ENCODE measurements at regions not wholly inside any gene's neighbourhood (a gene's known extent, or its start where the extent isn't known, plus 50 kb on each side); places are given as distances from the start of the nearest gene placed in this dataset.
"Not testable (repeated sequence)": the region's sequence is repeated elsewhere in the genome, so short reads cannot be mapped to it uniquely, and the experiment has no call there.

DNA sequence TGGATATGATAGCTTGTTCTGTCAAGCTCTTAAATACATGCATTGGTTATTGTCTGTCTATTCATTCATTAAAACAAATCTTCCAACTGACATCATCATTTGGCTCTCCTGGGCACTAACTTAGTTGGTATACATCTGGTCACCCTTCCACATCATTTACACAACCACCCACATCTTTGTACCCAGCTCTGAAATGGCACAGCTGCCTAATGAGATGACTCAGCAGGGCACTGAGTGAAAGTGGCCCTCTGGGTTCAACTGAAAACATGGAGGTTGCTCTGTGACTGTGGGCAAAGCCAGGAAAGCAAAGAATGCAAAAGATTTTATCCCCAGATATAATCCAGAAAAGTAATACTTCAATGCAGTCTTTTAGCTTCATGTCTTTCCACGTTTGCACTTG lies 234.0 kb upstream of the MAP2 start:
- DNase-seq = no peak

DNA sequence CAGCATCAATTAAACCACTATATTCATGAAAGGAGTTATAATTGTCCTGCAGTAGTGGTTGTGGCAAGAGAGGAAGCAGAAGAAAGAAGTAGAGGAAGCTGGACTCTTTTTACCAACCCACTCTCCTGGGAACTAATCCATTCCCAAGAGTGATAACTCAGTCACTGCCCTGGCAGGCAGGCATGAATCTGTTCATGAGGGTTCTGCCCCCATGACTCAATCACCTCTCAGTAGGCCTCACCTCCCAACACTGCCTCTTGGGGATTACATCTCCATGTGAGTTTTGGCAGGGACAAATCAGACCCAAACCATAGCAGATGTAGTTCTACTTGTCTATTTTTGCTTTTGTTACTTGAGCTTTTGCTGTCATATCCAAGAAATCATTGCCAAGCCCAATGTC lies 232.7 kb upstream of the MAP2 start:
- no peak for DNase-seq

DNA sequence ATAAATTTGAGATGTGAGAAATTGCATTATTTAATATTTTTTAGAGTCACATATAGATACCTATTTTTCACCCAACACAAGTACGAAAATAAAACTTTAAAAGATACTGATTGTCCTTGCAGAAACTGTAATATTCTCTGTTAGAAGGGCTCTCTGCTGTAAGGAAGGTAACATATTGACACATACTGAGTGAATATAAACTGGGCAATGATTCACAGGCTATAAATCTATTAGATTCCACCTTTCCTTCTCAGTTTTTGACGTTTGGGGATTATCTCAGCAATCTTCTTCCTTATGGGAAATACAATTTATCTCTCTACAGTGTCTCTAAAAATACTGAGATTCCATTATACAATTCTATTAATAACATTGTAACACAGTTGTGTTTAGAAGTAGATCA lies 229.1 kb upstream of the MAP2 start:
- no peak for DNase-seq

DNA sequence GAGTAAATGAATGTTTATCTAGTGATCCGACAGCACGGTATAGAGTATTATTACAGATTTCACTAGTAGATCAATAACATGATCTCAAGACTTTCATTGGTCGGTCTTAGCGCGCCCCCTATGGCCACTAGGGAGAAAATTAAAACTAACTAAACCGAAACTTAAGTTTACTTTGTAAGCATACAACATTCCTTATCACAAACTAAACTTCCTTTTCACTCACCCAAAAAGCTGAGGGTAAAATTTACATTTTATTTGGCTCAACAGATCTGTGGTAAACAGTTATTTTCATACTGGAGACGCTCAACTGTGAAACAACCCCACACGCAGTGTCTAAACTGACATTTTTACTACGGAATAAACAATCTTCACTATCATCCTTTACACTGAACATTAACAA lies 215.6 kb upstream of the MAP2 start:
- no peak for DNase-seq

DNA sequence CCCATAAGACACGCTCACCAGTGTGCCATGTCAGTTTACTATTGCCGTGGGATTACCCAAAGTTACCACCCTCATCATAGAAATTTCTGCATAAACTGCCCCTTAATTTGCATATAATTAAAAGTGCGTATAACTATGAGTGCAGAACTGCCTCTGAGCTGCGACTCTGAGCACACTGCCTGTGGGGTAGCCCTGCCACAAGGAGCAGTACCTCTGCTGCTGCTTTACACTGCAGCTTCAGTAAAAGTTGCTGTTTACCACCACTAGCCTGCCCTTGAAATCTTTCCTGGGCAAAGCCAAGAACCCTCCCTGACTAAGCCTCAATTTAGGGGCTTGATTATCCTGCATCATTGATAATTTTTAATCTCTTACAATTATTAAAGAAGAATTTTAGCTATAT lies 213.9 kb upstream of the MAP2 start:
- no peak for DNase-seq

DNA sequence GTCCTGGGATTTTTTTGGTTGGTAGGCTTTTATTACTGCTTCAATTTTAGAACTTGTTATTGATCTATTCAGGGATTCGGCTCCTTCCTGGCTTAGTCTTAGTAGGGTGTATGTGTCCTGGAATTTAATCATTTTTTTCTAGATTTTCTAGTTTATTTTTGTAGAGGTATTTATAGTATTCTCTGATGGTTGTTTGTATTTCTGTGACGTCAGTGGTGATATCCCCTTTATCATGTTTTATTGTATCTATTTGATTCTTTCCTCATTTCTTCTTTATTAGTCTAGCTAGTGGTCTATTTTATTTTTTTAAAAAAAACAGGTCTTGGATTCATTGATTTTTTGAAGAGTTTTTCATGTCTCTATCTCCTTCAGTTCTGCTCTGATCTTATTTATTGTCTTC lies 193.3 kb upstream of the MAP2 start:
- DNase-seq = no peak

DNA sequence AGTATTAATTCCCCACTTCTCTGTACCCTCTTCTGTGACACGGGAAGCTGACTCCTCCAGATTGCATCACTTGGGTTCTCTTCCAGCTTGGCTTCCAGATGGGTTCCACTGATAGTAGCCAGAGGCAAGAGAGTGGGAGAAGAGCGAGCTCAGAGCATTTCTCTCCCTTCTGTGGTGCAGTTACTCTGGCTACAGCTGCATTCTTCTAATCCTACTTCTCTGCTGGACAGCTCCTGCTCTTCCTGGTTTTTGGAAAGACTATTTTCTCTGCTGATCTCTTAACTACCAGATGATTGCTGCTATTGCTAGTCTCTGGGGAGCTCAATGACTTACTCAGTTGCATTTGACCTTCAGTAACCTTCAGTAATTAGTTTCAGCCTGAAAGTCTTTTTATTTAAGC lies 187.5 kb upstream of the MAP2 start:
- DNase-seq = no peak

DNA sequence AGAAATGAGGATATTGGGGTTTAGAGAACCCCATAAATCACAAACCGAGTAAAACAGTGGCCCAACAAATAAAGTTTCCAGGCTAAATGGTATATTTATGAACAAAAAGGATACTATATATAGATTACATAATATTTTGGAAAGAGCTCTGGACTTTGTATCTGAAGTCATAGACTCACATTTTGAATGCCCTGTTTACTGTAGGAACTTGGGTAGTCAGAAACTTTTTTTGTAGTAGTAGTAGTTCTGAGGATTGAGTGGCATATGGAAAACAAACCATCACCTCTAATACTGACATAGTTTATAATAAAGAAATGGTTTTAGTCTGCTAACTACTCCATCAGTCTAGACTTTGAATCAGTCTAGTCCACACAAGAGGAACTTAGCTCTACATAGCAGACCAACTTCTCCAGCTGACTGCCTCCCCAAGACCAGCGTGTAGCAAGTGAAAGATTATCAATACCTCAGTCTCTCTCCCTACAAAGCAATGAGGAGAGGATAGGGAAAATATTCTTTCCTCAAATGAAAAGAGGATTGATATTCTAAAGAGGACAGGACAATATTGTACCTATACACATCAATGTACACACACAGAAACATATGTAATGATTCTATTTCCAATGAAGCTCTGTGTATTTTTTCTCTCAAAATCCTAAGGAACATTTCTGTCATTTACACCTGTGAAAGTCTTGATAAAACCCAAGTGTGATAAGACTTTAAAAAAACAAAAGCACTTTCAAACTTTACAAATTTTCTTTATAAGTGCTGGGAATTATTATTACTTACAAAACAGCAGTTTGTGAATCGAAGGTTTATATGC lies 184.9 kb upstream of the MAP2 start:
- DNase-seq = no peak

DNA sequence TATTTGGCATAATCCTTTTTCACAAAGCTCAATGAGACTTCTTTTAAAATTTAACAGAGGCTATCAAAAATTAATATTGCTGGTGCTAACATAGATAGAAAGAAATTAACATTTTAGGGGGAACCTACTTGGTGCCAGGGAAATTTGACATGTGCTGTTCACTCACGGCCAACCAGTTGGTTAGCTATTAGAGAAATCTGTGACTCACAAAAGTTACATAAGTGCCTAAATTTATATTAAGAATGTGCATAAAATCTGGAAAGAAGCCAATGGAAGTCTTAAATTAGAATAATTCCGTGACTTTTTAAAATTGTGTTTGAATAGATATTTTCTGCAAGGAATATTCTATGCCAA lies 184.3 kb upstream of the MAP2 start:
- no peak for DNase-seq

DNA sequence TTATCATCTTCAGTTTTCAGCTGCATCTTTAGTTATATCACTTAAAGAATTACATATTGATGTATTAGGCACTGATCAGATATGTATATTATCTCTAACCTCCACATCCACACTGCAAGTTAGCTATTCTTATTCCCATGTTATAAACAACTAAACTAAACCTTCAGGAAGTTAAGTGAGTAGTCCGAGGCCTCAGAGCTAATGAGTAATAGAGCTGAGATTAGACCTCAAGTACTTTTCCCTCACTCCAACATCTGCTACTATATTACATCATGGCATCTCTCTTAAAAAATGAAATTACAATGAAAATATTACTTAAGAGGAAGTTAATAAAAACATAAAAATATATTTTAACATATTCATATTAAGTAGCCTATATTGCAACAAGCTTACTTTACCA lies 183.6 kb upstream of the MAP2 start:
- no peak for DNase-seq

DNA sequence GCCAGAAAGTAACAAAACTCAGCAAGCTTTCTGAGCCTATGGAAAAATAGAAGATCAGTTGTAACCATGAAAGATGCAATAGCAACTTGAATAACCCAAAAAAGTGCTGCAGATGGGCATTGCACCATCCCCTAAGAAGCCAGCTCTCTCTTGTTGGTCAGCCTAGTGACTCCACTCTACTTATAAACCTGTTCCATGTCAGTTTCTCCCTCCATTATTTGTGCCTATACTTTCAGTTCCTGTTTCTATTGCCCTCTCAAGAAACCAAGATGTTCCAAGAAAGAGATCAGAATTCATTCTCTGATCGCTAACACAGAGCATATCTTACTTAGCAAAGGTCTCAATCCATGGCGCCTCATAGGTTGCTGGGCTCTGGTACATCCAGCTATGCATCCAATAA lies 170.3 kb upstream of the MAP2 start:
- DNase-seq = no peak

DNA sequence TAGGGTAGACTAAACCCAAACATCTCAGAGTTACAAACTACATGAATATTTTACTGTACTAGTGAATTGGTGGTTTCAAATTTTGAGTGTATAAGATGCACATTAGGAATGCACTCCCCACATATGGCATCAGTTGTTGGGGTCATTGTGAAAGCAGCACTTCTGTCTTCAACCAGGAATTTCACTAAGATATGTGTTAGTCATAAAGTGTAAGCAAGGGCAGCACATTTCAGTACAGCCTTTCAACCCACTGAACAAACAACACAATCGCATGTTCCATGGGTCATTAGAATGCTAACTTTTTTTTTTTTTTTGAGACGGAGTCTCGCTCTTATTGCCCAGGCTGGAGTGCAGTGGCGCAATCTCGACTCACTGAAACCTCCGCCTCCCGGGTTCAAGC lies 164.1 kb upstream of the MAP2 start:
- no peak for DNase-seq

DNA sequence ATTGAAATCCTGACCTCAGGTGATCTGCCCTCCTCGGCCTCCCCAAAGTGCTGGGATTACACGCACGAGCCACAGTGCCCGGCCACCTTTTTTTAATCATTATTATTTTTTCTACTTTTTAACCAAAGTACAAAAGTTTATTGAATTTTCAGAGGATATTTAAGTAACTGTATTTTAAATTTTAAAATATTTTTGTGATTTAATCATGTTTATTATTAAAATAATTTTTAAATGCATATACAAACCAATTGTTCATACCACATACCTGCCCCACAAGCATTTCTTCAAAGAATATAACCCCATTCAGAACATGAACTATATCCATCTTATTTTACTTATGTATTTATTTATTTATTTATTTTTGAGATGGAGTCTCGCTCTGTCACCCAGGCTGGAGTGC lies 163.6 kb upstream of the MAP2 start:
- DNase-seq = no peak

DNA sequence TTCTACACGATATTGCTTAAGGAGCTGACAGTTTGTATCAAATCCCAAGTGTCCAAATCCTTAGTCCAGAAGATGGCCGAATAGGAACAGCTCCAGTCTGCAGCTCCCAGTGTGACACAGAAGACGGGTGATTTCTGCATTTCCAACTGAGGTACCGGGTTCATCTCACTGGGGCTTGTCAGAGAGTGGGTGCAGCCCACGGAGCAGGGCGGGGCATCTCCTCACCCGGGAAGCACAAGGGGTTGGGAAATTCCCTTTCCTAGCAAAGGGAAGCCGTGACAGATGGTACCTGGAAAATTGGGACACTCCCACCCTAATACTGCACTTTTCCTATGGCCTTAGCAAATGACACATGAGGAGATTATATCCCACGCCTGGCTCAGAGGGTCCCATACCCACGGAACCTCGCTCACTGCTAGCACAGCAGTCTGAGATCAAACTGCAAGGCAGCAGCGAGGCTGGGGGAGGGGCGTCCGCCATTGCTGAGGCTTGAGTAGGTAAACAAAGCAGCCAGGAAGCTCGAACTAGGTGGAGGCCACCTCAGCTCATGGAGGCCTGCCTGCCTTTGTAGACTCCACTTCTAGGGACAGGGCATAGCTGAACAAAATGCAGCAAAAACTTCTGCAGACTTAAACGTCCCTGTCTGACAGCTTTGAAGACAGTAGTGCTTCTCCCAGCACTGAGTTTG lies 162.3 kb upstream of the MAP2 start:
- not testable (repeated sequence) for DNase-seq

DNA sequence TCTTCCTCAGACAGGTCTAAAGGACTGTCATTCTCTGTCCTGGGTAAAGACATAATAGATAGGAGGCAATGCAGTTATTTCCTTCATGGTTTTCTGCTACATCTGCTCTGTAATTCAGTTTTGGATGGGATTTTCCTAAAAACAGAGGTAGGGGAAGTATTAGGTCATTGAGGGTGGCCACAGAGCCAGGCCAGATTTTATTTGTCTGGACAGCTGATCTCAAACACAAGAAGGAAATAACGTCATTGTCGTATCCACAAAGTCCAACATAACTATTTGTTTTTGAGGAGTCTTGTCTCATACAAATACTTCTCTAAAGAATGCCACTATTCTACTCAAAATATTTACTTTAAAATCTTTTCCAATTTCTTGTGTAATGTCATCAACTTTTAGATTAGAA lies 154.8 kb upstream of the MAP2 start:
- DNase-seq = no peak

DNA sequence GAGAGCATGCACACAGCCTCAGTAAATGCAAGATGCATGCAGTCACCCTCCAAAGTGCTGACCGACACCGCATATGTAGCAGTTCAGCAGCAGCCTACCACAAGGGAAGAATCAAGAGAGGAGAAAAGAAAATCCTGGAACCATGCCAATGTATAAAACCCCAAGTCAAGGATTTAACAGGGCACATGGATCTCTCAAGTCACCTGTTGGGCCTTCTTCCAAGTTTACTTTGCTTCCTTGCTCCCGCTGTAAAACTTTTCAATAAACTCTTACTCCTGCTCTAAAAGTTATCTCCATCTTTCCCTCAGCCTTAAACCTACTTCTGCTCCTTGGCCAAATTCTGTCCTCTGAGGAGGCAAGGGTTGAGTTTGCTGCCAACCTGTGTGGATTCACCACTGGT lies 147.8 kb upstream of the MAP2 start:
- no peak for DNase-seq

DNA sequence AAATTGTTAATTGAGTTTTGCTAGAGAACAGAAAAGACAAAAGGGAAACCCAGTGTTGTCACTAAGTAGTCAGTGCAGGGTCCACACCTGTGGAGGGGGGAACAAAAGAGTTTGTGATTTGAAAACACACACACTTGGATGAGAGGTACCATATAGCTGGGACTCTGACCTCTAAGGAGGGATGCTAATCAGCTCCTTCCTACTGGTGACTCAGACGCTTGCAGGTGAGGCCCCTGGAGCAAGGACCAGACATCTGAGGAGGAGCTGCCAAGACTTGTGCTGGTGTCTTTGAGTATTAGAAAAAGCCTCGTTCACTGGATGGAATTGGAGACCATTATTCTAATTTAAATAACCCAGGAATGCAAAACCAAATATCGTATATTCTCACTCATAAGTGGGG lies 146.4 kb upstream of the MAP2 start:
- DNase-seq = no peak

DNA sequence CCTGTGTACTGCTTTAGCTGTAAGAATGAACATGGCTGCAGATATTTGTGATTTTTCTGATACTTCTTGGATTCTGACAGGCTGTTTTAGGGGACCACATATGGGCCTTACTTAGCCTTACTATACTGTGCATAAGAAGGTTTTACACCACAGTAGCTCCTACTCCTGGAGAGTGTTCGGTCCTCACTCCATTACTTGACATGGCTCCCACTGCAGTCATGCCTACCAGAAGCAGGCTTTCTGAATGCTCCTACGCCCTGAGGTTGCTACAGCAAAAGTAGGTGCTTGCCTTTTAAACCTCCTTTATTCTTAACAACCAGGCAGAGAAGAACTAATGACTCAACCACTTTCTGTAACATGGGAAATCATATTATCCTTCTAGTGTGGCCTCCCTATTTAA lies 125.2 kb upstream of the MAP2 start:
- DNase-seq = no peak

DNA sequence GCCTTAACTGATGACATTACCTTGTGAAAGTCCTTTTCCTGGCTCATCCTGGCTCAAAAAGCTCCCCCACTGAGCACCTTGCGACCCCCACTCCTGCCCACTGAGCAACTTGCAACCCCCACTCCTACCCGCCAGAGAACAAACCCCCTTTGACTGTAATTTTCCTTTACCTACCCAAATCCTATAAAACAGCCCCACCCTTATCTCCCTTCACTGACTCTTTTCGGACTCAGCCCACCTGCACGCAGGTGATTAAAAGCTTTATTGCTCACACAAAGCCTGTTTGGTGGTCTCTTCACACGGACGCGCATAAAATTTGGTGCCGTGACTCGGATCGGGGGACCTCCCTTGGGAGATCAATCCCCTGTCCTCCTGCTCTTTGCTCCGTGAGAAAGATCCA lies 124.4 kb upstream of the MAP2 start:
- DNase-seq = not testable (repeated sequence)

DNA sequence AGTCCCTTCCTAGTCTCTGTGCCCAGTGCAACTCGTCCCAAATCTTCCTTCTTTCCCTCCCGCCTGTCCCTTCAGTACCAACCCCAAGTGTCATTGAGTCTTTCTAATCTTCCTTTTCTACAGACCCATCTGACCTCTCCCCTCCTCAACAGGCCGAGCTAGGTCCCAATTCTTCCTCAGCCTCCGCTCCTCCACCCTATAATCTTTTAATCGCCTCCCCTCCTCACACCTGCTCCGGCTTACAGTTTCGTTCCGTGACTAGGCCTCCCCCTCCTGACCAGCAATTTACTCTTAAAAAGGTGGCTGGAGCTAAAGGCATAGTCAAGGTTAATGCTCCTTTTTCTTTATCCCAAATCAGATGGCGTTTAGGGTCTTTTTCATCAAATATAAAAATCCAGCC lies 123.1 kb upstream of the MAP2 start:
- not testable (repeated sequence) for DNase-seq

DNA sequence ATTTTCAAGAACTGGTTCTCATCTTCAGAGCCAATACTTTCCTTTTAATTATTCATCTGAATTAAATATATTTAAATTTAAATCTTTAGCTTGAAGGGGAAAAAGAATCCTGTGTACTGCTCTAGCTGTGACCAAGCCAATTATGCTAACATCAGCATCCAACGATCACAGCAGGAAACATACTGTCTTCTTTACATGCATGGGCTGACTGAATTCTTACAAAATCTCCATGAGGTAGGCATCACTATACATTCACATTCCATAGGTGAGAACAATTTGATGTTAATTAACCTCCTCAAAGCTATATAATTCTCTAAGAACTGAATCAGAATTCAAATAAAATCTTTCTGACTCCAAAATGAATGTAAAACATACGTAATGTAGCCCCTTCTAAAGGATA lies 118.8 kb upstream of the MAP2 start:
- no peak for DNase-seq

DNA sequence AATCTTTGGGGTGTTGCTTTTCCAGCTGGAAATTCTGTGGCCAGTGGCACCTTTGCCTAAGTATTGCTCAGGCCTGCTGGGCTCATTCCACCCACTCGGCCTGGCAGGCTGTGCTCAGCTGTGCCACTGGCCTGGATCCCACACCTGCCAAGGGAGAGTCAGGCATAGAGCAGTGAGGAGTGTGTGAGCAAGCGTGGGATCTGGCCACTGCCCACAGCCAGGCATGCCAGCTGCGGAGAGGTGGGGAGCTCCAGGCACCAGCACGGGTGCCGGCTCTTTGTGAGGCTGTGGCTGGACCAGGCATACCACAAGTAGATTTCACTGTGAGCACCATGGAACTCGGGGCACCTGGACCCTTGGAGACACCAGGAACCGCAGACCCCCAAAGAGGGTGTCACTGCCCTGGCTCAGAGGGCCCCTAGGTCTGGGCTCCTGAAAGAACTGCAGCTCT lies 118.1 kb upstream of the MAP2 start:
- DNase-seq = no peak

DNA sequence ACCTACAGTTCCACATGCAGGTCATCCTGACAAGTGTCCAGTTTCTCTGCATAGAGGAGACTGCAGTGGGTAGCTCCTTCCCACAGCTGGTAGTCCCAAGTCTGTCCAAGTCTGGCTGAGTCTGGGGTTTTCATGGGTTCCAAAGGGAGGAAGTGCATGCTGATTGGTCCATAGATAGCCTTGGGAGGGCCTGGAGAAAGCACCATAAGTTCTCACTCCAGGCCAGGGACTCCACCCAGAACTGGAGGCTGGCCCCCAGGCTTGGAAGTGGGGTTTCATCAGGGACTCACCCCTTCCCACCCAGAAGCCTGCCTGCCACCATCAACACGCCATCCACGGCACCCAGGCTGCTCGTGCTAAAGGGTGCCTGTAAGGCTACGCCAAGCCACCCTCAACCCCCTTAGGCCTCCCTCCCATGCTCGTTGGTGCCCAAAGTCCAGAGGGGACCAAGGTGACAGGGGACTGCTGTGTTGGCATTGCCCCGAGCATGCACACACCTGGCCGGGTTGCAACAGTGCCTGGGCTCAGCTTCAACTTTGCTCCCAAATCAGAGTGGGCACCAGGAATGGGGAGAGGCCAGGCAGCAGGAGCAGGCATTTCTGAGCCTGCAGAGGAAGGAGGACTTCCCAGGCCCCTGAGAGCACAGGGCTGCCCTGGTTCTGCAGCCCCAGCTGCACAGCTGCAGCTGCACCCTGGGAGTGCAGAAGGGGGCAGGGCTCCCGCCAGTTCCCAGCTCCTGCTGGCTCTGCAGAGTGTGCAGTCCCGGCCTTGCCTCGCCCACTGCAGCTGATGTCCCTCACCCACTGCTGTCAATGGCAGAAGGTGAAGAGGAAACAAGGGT lies 116.5 kb upstream of the MAP2 start:
- no peak for DNase-seq

DNA sequence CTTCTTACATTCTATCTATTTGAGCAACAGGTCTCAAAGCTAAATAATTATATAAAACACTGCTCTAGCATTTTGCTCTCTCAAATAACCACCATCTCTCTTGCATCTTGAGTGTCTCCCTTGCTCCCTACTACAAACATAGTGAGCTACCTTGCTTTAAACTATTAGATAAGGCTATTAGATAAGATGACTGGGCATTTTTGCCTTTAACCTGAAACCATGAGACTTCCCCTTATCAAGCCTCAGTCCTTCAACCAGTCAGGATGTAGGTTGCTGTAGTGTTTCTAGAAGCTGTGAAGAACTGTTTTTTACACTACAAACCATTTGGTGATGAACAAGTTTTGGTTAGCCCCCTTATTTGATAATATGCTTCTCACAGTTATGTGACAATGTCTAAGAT lies 115.4 kb upstream of the MAP2 start:
- DNase-seq = no peak
